GM21447 (cell line): ENCODE measurements at regions not wholly inside any gene's neighbourhood (a gene's known extent, or its start where the extent isn't known, plus 50 kb on each side); places are given as distances from the start of the nearest gene placed in this dataset.

Experiments
- ATAC-seq: cut with Tn5 transposase; IDR thresholded peaks from one replicate; pipeline ENCODE4 v1.9.1; 2021; ENCODE audit not compliant: unreplicated experiment

DNA sequence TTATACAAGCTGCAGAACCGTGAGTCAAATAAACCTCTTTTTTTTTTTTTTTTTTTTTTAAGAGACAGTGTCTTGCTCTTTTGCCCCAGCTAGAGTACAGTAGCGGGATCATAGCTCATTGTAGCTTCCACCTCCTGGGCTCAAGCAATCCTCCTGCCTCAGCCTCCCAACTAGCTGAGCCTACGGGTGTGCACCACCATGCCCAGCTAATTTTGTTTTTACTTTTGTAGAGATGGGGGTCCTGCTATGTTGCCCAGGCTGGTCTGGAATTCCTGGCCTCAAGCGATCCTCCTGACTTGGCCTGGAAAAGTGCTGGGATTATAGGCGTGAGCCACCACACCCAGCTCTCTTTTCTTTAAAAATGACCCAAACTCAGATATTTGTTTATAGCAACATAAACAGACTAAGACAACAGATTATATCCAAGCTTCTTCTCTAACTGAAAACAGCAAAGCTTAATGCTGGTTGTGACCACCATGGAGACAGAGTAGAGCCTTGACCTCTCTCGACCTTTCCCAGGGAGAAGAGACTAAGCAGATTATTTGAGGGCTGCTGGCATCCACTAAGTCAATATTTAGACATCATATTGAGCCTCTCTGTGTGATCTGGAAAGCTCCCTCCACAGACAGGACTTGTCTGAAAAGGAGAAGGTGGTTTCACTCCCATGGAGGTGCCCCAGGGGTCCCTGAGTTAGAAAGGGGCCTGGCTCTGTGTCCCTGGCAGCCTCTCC lies 150.0 kb downstream of the KCTD15 start:
- no peak for ATAC-seq

DNA sequence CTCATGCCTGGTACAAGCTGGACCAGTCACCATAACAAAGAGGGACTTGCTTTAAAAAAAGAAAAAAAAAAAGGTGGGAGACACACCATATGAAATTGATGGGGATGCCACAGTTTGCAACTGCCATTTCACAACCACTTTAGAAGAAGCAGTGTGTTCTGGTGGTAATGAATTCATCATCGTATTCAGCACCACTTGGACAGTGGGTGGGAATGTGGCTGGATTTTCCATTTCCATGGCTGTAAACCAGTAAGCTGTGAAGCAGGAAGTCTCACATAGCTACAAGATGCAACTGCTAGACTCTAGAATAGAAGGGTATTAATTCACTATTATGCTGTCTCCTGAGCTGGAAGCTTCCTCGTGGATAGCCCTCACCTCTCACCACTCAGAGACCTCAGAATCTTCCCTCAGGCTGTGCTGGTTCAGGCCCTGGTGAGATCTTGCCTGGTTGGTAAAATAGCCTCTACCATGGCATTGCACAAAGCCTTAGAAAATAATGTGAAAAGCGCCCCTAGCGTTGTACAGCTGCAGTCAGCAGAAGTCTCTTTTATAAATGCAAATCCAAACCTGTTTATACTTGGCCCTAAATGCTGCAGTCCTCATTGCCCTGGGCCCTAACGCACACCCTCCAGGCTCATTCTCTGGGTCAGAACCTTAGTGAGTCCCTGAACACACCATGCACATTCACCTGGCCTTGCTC lies 150.7 kb downstream of the KCTD15 start:
- ATAC-seq = no peak

DNA sequence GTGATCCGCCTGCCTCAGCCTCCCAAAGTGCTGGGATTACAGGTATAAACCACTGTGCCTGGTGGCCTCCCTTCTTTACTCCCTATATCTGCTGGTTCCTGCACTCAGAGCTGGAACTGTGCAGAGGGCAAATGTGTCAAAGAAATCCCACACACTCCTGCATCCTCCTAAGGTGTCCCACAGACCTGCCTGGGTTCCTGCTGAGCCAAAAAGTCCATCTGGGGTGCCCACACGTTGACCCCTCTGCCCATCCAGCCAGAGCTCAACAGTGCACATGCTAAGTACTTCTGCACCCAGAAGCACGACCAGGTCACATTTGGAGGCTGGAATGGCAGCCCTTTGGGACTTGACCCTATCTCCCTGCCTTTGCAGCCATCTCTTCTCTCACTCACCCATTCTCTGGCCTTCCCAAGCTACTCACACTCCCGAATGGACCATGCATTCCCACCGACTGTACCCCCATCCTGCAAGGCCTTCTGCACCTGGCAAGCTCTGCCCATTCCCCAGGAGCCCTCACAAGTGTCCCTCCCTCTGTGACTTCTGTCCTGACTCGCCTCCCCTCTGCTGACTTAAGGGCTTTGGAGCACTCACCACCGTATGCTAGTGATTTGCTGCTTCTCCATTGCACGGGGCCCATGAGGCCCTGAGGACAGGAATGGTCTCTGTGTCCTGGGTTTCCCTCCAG lies 152.1 kb downstream of the KCTD15 start:
- ATAC-seq = no peak

DNA sequence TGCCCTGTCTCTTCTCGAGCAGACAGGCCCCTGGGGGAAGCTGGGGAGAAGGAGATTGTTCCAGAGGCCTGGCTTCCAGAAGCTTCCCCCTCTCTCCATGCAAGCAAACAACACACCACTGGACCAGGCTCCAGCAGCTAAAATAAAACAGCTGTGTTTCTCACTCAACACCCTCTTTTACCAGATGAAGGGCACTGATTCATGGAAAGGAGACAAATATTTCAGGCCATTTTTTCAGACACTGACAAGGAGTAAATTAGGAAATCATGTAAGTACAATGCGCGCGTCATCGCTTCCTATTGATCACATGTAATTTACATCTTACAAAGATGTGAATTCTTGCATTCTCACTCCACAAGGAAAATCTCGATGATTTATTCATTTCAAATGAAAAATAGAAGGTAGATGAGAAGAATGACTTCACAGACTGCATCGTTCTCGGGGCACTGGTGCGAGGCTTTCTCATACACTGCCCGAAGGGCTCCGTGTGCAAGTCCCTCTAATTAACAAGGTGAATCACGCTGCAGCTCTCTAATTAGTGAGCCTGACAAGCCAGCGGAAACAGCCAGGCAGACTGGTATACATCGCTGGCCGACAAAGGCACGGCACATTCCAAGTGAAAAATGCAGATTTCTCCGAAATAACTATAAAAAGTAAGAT lies 153.6 kb downstream of the KCTD15 start:
- ATAC-seq = no peak

DNA sequence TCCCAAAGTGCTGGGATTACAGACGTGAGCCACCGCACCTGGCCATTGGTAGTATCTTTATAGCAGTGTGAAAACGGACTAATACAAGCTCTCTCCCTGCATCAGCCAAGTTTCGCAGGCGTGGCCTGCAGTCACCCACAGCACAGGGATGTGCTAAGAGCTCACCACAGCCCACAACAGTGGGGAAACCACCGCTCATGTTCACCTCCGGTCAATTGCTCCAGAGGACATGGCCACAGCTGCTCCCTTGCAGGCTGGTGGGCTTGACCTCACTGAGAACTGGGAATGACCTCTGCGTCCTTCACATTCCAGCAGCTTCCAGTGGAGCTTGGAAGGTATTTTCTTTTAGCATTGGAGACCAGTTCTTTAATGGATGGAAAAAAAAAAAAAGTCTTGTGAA lies 156.4 kb downstream of the KCTD15 start:
- ATAC-seq = no peak

DNA sequence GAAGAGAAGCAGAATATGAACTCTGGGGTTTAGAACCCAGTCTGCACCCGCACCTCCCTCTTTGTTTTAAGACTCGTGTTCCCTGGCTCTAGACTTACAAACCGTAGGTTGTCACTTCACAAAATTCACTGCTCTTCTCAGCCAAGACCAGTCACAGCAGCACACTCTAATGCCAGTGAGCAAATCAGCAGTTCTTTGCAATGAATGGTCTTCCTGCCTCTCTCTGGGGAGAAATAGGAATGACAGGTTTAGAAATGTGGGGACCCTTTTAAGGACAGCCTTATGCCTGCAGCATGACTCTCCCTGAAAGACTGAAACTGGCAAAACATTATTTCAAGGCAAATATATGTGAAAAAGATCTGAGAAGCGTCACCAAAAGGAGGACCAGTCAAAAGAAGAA lies 156.9 kb downstream of the KCTD15 start:
- no peak for ATAC-seq

DNA sequence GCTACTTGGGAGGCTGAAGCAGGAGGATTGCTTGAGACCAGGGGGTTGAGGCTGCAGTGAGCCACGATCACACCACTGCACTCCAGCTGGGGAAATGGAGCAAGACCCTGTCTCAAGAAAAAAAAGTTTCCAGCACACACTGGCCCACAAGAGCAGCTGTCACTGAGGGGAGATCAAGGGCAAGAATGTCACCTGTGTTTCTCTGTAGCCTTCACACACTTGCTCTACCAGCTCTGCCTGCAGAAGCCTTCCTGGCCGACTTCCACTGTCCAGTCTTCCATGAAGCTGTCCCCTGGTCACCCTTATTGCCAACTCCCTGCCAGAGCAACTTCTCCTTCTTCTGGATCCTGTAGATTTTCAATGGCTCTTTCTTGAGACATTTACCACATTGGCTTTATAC lies 158.0 kb downstream of the KCTD15 start:
- ATAC-seq = no peak

DNA sequence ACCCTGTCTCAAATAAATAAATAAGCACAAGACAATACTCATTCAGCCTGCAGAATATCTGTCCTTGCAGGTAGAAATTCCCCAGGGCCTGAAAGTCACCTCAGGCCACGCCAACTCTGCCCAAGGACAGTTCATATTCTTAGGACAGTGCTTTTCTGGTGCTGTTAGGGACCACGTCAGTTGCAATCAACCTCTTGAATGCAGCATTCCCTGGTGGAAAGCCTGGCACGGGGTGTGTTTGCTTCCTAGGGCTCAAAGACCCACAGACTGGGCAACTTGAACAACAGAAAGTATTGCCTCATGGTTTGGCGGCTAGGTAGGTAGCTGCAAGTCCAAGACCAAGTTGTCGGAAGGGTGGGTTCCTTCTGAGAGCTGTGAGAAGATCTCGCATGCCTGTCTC lies 160.3 kb downstream of the KCTD15 start:
- ATAC-seq = no peak

DNA sequence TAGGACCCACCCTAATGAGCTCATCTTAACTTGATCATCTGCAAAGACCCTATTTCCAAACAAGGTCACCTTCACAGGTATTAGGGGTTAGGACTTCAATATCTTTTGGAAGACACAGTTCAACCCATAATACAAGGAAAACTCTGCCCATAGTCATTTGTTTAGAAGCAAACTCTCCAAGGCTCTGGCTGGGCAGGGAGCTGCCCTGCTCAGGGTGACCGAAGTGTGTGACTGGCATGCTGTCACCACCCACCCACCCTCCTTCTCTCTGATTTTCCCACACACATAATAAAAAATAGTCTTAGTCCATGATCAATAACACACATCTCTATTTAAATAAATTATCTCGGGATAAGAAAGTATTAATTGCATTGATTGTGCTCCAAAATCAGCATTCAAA lies 161.1 kb downstream of the KCTD15 start:
- no peak for ATAC-seq

DNA sequence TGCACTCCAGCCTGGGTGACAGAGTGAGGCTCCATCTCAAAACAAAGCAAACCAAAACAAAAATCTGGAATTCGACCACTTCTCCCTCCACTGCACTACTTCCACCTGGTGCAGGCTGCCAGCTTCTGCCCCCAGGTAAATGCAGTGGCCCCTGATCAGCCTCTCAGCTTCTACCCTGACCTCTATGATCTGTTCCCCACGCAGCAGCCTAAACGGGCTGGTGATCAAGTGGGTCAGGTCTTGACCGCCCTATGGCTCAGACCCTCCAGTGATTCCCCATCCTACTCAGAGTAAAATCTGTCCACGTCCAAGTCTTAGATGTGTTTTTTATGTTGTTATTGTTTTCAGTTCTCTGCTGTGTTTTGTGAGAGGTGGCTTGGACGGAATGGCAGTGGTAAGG lies 163.9 kb downstream of the KCTD15 start:
- ATAC-seq = no peak

DNA sequence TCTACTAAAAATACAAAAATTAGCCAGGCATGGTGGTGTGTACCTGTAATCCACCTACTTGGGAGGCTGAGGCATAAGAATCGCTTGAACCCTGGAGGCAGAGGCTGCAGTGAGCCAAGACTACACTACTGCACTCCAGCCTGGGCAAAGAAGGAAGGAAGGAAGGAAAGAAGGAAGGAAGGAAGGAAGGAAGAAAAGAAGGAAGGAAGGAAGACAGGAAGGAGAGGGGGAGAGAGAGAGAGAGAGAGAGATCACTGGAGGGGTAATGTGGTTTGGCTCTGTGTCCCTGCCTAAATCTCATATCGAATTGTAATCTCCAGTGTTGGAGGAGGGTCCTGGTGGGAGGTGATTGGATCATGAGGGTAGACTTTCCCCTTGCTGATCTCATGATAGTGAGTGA lies 165.5 kb downstream of the KCTD15 start:
- ATAC-seq = no peak

DNA sequence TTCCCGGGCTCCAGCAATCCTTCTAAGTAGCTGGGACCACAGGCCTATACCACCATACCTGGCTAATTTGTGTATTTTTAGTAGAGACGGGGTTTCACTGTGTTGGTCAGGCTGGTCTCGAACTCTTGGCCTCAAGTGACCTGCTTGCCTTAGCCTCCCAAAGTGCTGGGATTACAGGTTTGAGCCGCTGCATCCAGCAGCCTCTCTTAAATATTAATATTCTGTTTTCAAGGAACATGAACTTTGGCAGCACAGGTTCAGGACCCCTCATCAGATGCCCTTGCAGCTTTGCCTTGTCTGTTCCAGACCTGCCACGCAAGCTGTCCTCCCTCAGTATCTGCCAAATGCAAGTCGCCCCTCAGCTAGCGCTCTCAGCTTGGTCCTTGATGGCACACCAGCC lies 166.8 kb downstream of the KCTD15 start:
- no peak for ATAC-seq

DNA sequence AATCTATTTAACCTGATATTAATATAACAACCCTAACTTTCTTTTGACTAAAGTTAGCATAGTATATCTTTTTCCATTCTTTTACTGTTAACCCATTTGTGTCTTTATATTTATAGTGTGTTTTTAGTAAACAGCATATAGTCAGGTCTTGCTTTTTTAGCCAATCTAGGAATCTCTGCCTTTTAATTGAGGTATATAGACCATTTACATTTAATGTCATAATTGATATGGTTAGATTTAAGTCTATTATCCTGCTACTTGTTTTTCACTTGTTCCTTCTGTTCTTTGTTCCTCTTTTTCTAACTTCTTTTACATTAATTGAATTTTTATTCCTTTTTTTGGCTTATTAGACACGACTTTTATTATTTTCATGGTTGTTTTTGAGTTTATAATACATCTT lies 174.4 kb downstream of the KCTD15 start:
- no peak for ATAC-seq

DNA sequence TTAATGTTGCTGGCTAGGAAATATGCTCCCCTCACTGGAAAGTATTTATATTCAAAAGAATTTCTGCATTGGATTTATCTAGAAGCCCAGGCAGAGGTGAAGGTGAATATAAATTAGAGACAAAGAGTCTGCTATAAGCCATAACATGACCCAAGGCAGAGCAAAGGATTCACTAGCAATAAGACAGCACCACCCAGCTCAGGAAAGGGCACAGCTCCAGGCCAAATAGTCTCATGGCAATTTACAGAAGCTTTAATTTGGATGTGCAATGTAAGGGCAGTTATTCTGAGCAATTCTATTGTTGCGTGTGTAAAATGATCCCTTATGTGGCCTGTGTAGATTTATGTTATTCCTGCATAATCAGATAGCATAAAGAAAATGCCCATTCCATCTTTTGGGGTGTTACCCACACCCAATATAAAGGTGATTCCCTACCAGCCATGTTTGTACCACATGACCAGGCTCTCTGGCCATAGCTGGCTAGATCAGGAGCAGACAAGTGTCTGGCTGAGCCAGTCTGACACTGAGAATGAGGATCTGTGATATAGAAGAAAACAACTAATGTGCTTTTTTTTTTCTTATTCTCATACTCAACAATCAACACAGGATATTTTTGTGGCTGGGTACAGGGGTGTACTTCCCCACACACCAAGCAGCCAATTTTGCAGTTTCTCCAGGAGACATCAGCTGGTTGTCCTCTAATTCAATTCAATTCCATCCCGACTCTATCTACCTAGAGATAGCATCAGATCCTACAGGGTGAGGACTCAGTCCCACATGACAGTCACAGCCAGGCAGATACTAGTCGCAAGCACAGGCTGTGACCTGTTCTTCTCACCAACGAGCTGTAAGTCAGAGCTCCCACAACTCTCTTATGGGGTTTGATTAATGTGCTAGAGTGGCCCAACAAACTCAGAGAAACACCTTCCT lies 181.4 kb downstream of the KCTD15 start:
- ATAC-seq = no peak

DNA sequence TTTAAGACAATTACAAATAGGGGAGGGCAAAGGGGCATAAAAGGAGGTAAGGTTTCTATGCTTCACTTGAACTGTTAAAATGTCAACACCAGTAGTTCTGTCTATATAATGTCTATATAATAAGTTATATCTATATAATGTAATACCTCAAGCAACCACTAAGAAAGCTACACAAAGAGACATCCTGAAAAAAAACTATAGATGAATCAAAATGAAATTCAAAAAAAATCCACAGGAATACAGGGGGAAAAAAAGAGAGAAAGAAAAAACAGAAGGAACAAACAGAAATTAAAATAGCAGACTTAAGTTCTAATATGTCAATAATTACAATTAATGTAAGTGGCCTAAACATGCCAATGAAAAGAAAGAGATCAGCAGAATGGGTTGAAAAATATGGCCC lies 186.0 kb downstream of the KCTD15 start:
- no peak for ATAC-seq

DNA sequence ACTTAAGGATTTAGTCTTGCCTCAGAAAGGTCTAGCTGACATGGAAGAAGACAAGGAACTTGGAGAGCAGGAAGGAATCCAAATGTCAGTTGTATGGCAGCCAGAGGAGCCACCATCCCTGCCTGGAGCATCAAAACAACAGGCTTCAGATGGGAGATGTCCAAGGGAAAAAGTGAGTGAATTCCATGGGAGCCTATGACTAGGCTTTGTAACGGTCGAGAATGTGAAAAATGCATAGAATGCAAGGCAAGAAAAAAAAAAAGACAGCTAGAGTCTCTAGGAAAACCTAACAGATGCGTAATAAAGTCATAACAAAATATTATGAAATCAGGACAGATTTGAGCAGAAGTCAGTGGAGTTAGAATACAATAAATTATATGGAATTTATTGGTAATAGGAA lies 183.7 kb upstream of the LSM14A start:
- no peak for ATAC-seq

DNA sequence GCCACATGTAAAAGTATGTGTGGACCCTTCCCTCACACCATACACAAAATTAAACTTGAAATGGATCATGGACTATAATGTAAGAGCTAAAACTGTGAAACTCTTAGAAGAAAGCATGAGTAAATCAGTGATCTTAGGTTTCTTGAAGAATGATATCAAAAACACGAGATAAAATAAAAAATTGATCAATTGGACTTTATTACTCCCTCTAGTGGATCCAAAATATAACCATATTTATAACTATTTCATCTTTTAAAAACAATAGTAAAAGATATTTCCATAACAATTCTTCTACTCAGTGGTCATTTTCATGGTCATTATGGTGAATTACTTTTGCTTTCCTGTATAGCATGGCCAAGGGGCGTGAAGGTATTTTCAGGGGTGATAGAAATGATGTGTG lies 174.6 kb upstream of the LSM14A start:
- no peak for ATAC-seq

DNA sequence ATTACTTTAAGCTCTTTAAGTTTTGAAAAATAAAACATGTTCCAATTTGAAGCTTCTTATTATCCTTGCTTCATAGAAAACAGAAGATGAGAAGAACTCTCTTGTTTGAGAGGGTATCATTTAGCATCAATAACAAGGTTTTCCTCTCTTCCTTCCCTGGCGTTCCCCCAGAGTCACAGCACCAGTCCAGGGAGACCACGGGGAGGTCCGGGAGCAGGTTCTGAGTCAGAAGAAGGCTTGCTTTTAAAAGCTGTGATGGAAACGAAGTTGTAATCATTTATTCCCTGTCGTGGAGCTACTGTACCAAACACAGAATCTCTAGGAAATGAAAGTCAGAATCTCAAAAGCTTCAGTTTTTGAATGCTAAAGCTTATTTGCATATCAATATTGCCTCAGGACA lies 174.0 kb upstream of the LSM14A start:
- ATAC-seq = no peak

DNA sequence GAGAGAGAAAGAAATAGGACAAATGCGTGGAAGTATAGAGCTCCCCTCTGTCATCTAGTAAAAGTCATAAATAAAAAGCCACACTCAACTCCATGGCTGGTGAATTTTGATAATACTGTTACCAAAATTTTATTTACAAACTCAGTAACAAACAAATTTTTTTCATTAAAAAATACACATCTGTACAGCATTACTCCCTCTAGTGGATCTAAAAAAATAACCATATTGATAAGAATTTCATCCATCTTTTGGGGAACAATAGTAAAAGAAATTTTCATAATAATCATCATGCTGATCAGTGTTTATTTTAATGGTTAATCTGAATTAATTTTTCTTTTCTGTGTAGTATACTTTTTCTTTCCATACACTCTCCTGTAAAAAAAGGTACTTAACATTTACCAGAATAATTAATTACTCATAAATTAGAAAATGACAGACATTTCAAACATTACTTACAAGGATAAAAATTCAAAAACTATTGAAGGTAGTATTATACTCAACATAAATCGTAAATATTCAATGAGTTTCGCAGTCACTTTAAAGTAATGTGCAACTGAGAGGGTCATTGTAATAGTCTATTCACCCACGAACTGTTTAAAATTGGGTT lies 173.5 kb upstream of the LSM14A start:
- ATAC-seq = no peak

DNA sequence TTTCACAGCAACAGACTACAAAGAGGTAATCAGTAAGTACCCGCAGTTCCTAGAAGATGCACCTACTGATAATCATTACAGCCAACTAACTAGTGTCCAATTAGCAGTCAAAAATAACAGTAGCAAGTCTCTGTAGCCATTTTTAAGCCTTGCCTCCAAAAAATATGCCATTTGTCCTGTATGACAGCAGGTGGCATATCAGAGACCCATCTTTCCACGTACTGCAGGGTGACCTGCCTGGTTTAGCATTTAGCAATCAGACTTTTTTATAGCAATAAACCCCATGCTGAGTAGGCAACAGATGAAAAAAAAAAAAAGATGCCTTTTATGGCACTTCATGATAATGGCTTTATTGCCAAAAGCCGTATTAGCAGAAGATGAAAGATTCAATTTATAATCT lies 155.3 kb upstream of the LSM14A start:
- ATAC-seq = no peak
